ENCODE measurements at regions not wholly inside any gene's neighbourhood (a gene's known extent, or its start where the extent isn't known, plus 50 kb on each side); places are given as distances from the start of the nearest gene placed in this dataset.

- H3K9me3 ChIP-seq (ENCODE audit: low read depth, low read length) = peaks cover 3% of the 10 kb centered on the region
- H3K27me3 ChIP-seq (ENCODE audit: insufficient read depth, low read length) = no peaks in the 10 kb centered on the region
- no peaks in the 10 kb centered on the region for H3K4me1 ChIP-seq (ENCODE audit: insufficient read depth, low read length)
- H3K4me3 ChIP-seq (ENCODE audit: low read length) = no peak overlapping the region
These were observed 86.7 kb upstream of the RBMS3 start for GRCh38 chr3:29194139-29194538.

GRCh38 chr3:29195056-29195455 lies 85.8 kb upstream of the RBMS3 start:
- H3K4me3 ChIP-seq (ENCODE audit: low read length) = no peak overlapping the region
- H3K9me3 ChIP-seq (ENCODE audit: low read depth, low read length) = peaks cover 3% of the 10 kb centered on the region
- no peaks in the 10 kb centered on the region for H3K27me3 ChIP-seq (ENCODE audit: insufficient read depth, low read length)
- no peaks in the 10 kb centered on the region for H3K4me1 ChIP-seq (ENCODE audit: insufficient read depth, low read length)

- H3K9me3 ChIP-seq (ENCODE audit: low read depth, low read length) = no peaks in the 10 kb centered on the region
- H3K4me3 ChIP-seq (ENCODE audit: low read length) = no peak overlapping the region
- no peaks in the 10 kb centered on the region for H3K27me3 ChIP-seq (ENCODE audit: insufficient read depth, low read length)
- H3K4me1 ChIP-seq (ENCODE audit: insufficient read depth, low read length) = no peaks in the 10 kb centered on the region
These were observed 79.3 kb upstream of the RBMS3 start for GRCh38 chr3:29201604-29202003.

- no peak overlapping the region for H3K4me3 ChIP-seq (ENCODE audit: low read length)
- H3K27me3 ChIP-seq (ENCODE audit: insufficient read depth, low read length) = no peaks in the 10 kb centered on the region
- H3K4me1 ChIP-seq (ENCODE audit: insufficient read depth, low read length) = no peaks in the 10 kb centered on the region
- H3K9me3 ChIP-seq (ENCODE audit: low read depth, low read length) = no peaks in the 10 kb centered on the region
These were observed 78.5 kb upstream of the RBMS3 start for GRCh38 chr3:29202378-29202777.

GRCh38 chr3:29203851-29204250 lies 77.0 kb upstream of the RBMS3 start:
- no peak overlapping the region for H3K4me3 ChIP-seq (ENCODE audit: low read length)
- H3K4me1 ChIP-seq (ENCODE audit: insufficient read depth, low read length) = no peaks in the 10 kb centered on the region
- no peaks in the 10 kb centered on the region for H3K27me3 ChIP-seq (ENCODE audit: insufficient read depth, low read length)
- H3K9me3 ChIP-seq (ENCODE audit: low read depth, low read length) = no peaks in the 10 kb centered on the region

- H3K27me3 ChIP-seq (ENCODE audit: insufficient read depth, low read length) = no peaks in the 10 kb centered on the region
- no peaks in the 10 kb centered on the region for H3K9me3 ChIP-seq (ENCODE audit: low read depth, low read length)
- H3K4me1 ChIP-seq (ENCODE audit: insufficient read depth, low read length) = no peaks in the 10 kb centered on the region
- no peak overlapping the region for H3K4me3 ChIP-seq (ENCODE audit: low read length)
These were observed 73.4 kb upstream of the RBMS3 start for GRCh38 chr3:29207427-29207826.

- no peaks in the 10 kb centered on the region for H3K27me3 ChIP-seq (ENCODE audit: insufficient read depth, low read length)
- no peaks in the 10 kb centered on the region for H3K9me3 ChIP-seq (ENCODE audit: low read depth, low read length)
- no peak overlapping the region for H3K4me3 ChIP-seq (ENCODE audit: low read length)
These were observed 68.0 kb upstream of the RBMS3 start for GRCh38 chr3:29212789-29213433.

GRCh38 chr3:29214009-29214658 lies 66.7 kb upstream of the RBMS3 start:
- no peaks in the 10 kb centered on the region for H3K27me3 ChIP-seq (ENCODE audit: insufficient read depth, low read length)
- H3K4me1 ChIP-seq (ENCODE audit: insufficient read depth, low read length) = no peaks in the 10 kb centered on the region
- H3K4me3 ChIP-seq (ENCODE audit: low read length) = no peak overlapping the region
- H3K9me3 ChIP-seq (ENCODE audit: low read depth, low read length) = no peaks in the 10 kb centered on the region

More at GRCh38 chr3:29212789-29213433, 68.0 kb upstream of the RBMS3 start:
- no peaks in the 10 kb centered on the region for H3K4me1 ChIP-seq (ENCODE audit: insufficient read depth, low read length)

GRCh38 chr3:29215948-29216347 lies 64.9 kb upstream of the RBMS3 start:
- H3K9me3 ChIP-seq (ENCODE audit: low read depth, low read length) = no peaks in the 10 kb centered on the region
- no peaks in the 10 kb centered on the region for H3K4me1 ChIP-seq (ENCODE audit: insufficient read depth, low read length)
- no peaks in the 10 kb centered on the region for H3K27me3 ChIP-seq (ENCODE audit: insufficient read depth, low read length)
- no peak overlapping the region for H3K4me3 ChIP-seq (ENCODE audit: low read length)

GRCh38 chr3:29226706-29227105 lies 54.2 kb upstream of the RBMS3 start:
- Histone ChIP-seq H3K4me3 (ENCODE audit: low read length) (no peak overlapping the region), H3K9me3 (ENCODE audit: low read depth, low read length) (no peaks in the 10 kb centered on the region), H3K27me3 (ENCODE audit: insufficient read depth, low read length) (no peaks in the 10 kb centered on the region), H3K4me1 (ENCODE audit: insufficient read depth, low read length) (no peaks in the 10 kb centered on the region)

- Histone ChIP-seq H3K4me1 (ENCODE audit: insufficient read depth, low read length) (no peaks in the 10 kb centered on the region), H3K4me3 (ENCODE audit: low read length) (no peak overlapping the region), H3K9me3 (ENCODE audit: low read depth, low read length) (no peaks in the 10 kb centered on the region), H3K27me3 (ENCODE audit: insufficient read depth, low read length) (no peaks in the 10 kb centered on the region)
These were observed 53.6 kb upstream of the RBMS3 start for GRCh38 chr3:29227307-29227706.
